ENCODE measurements at regions not wholly inside any gene's neighbourhood (a gene's known extent, or its start where the extent isn't known, plus 50 kb on each side); places are given as distances from the start of the nearest gene placed in this dataset.

GRCh38 chr10:78473006-78473405 is 439.3 kb downstream of the RPS24 start:
- intact Hi-C loops (cut with DNase I) = no loop called here
- ATAC-seq = no peak
- DNase-seq (ENCODE audit: missing footprints) = no peak

GRCh38 chr10:78474743-78475142 is 441.1 kb downstream of the RPS24 start:
- intact Hi-C loops (cut with DNase I) = no loop called here
- ATAC-seq = no peak
- no peak for DNase-seq (ENCODE audit: missing footprints)

- DNase-seq (ENCODE audit: missing footprints) = no peak
- no peak for ATAC-seq
- intact Hi-C loops (cut with DNase I) = no loop called here
Observed at GRCh38 chr10:78475437-78475836, 441.8 kb downstream of the RPS24 start.

DNA sequence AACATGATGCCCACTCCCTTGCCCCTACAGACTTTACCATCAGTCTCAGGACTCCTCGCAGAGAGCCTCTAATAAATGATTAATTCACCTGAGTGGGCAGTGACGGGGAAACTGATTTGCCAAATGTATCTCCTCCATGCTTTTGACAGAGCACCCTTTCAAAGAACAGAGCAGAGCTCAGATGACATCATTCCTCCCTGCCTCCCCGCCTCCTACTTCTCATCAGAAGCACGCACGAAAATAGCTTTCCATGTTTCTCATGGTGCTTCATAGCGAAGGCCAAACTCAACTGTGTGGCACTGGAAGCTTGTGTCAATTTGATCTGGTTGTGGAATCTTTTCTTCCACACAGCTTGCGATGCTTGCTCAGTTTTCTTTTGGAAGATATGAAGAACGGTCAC is 442.5 kb downstream of the RPS24 start:
- ATAC-seq (no peak), DNase-seq (ENCODE audit: missing footprints) (no peak)
- intact Hi-C loops (cut with DNase I) = no loop called here

DNA sequence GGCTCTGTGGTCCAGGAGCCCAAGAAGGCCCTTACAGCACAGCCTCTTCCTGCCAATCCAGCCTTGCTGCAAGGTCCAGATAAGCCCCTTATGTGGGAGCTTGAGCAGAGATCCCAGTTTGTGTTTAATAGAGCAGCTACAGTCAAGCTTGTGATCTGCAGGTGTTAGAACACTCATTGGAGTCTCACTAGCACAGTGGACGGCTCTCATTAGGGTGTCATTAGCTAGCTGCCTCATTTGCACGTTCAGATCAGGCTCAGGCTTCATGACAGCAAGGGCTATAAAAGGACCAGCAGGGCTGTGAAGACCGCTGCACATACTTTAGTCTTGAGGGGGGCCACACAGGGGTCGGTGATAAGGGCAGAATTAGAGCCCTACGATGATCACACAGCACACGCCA is 443.2 kb downstream of the RPS24 start:
- no peak for ATAC-seq
- intact Hi-C loops (cut with DNase I) = no loop called here
- no peak for DNase-seq (ENCODE audit: missing footprints)

- intact Hi-C loops (cut with DNase I) = no loop called here
- DNase-seq (ENCODE audit: missing footprints) (no peak), ATAC-seq (no peak)
Observed at GRCh38 chr10:78478919-78479318, 445.3 kb downstream of the RPS24 start.

DNA sequence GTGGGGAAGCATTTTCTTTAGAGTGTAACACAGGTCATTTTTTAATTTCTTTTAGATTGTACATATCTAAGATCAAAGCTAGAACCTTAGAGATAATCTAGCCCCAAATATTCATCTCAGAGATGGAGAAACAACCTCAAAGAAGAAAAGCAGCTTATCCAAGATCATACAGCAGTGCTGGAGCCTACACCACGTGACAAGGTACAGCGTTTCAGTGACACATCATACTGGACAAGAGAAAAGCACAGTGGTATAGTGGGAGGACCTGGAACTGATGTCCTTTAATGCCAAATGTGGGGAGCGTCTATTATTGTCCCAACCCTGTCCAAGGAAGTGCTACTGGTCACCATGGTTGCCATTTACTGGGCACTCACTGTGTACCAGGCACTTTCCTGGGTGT is 445.8 kb downstream of the RPS24 start:
- DNase-seq (ENCODE audit: missing footprints) (no peak), ATAC-seq (no peak)
- intact Hi-C loops (cut with DNase I) = no loop called here

- intact Hi-C loops (cut with DNase I) = no loop called here
- DNase-seq (ENCODE audit: missing footprints) (no peak), ATAC-seq (no peak)
Observed at GRCh38 chr10:78481842-78482241, 448.2 kb downstream of the RPS24 start.

DNA sequence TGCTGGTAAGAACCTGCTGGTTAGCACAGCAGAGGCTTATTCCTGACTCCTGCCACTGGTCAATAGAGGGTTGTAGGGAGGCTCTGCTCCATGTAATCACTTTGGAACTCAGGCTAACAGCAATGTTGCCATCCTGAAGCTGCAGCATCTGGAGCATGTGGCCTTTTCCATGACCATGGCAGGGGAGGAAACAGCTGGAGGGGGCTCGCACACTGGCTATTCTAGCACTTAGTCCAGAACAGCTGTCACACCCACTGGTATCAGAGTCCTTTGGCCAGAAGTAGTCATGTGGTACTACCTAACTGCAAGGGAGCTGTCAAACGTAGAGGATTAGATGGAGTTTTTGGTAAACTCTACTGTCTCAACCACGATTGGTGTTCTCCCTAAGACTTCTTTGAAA is 450.0 kb downstream of the RPS24 start:
- intact Hi-C loops (cut with DNase I) = no loop called here
- DNase-seq (ENCODE audit: missing footprints) = no peak
- no peak for ATAC-seq

GRCh38 chr10:78489034-78489433 is 455.4 kb downstream of the RPS24 start:
- DNase-seq (ENCODE audit: missing footprints) (no peak), ATAC-seq (no peak)
- intact Hi-C loops (cut with DNase I) = no loop called here

DNA sequence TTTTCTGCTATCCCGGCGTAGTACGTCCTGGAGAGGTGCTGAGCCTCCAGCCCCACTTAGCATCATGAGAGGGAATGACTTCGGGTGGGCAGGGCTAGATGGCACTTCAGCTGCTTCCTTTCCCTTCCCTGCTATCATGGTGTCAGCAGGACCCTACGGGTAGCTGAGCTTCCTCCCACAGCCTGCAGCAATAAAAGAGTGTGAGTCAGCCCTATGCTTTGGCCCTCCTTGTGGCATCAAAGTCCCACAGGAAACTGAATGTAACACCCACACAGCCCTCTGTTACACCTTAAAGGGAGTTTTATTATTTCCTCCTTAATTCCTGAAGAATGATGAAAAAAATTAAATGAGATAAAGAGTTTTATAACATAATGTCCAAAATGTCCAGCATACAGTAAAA is 458.1 kb downstream of the RPS24 start:
- intact Hi-C loops (cut with DNase I) = no loop called here
- DNase-seq (ENCODE audit: missing footprints) = no peak
- no peak for ATAC-seq

DNA sequence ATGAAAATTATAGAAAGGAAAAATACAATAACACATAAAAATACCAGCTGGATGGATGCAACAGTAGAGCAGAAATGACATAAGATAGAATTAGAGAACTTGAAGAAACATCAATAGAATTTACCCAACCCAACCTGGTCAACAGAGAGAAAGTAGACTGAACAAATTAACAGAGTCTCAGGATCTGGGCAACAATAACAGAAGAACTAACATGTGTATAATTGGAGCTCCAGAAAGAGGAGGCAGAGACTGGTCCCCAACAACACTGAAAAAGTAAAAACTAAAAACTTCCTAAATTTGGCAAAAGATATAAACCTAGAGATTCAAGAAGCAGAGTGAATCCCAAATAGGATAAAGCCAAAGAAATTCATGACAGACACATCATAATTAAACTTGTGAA is 458.8 kb downstream of the RPS24 start:
- no peak for DNase-seq (ENCODE audit: missing footprints)
- intact Hi-C loops (cut with DNase I) = no loop called here
- ATAC-seq = no peak

DNA sequence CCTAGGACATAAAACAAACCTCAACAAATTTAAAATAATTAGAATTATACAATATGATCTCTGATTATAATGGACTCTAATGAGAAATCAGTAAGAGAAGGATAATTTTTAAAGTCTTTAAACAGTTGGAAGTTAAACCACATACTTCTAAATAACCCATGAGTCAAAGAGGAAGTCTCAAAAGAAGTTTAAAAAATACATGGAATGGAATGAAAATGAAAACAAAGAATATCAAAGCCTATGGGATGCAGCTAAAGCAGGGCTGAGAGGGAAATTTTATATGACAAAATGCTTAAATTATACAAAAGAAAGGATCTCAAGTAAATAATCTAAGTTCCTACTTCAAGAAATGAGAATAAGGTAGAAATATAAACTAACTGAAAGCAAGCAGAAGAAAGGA is 460.5 kb downstream of the RPS24 start:
- no peak for ATAC-seq
- DNase-seq (ENCODE audit: missing footprints) = no peak
- intact Hi-C loops (cut with DNase I) = no loop called here

DNA sequence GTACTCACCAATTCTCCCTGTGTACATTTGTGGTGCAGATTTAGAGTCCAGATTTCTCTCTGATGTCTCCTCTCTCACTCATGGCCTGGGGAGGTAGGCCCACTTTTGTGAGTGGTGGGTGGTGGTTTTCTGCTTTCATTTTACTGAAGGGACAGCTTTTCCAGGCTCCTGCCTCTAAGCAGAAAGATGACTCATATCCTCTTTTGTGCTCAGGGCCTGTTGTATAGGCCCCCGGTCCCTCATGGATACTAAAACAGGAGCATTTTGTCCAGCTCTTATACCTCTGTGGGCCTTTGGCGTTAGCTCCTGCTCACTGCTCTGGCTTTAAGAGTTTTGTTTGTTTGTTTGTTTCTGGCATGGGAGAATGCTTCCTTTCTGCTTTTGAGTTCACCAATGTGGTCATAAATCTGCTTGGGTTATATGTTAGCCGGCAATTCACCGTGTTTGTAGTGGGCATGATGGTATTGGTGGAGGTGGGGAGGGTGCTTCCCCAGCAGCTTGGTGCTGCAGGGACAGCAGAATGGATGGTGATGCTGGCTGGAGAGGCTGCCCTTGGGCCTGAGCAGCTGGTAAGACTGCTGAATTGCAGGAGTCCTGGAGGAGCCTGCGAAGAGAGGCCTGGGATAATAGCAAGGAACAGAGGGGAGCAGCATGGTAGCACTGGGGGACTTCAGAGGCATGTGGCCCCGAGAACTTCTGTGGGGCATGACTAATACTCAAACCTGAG is 468.7 kb downstream of the RPS24 start:
- intact Hi-C loops (cut with DNase I) = no loop called here
- no peak for ATAC-seq
- no peak for DNase-seq (ENCODE audit: missing footprints)

- intact Hi-C loops (cut with DNase I) = no loop called here
- DNase-seq (ENCODE audit: missing footprints) (no peak), ATAC-seq (no peak)
Observed at GRCh38 chr10:78504181-78504580, 470.5 kb downstream of the RPS24 start.

GRCh38 chr10:78505657-78506056 is 472.0 kb downstream of the RPS24 start:
- DNase-seq (ENCODE audit: missing footprints) (no peak), ATAC-seq (no peak)
- intact Hi-C loops (cut with DNase I) = no loop called here

DNA sequence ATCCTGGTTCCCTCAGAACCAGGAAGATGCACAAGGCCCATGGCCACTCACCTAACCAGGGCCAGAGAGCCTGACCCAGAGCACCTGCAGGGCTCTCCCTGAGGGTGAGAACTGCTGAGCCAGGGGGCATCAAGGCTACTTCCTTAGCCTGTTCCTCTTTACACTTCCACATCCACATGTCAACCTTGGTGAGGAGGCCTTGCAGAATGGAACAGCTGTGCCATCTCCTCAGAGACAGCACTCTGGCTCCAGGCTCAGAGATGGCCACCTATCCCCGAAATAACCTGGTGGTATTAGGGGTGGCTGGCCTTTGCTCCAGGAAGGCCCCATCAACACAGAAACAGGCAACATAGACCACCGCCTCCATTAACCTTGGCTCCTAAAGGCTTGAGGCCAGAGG is 473.0 kb downstream of the RPS24 start:
- DNase-seq (ENCODE audit: missing footprints) (no peak), ATAC-seq (no peak)
- intact Hi-C loops (cut with DNase I) = no loop called here

- intact Hi-C loops (cut with DNase I) = no loop called here
- ATAC-seq (no peak), DNase-seq (ENCODE audit: missing footprints) (no peak)
Observed at GRCh38 chr10:78507510-78508160, 474.0 kb downstream of the RPS24 start.

- DNase-seq (ENCODE audit: missing footprints) (no peak), ATAC-seq (no peak)
- intact Hi-C loops (cut with DNase I) = no loop called here
Observed at GRCh38 chr10:78508955-78509748, 475.5 kb downstream of the RPS24 start.

All from Right ventricle myocardium inferior (tissue), 1 donor.